ENCODE measurements at regions not wholly inside any gene's neighbourhood (a gene's known extent, or its start where the extent isn't known, plus 50 kb on each side); places are given as distances from the start of the nearest gene placed in this dataset.

GRCh38 chr1:185458670-185459069 lies 141.6 kb upstream of the IVNS1ABP start:
- TF ChIP-seq, protein P1, sequence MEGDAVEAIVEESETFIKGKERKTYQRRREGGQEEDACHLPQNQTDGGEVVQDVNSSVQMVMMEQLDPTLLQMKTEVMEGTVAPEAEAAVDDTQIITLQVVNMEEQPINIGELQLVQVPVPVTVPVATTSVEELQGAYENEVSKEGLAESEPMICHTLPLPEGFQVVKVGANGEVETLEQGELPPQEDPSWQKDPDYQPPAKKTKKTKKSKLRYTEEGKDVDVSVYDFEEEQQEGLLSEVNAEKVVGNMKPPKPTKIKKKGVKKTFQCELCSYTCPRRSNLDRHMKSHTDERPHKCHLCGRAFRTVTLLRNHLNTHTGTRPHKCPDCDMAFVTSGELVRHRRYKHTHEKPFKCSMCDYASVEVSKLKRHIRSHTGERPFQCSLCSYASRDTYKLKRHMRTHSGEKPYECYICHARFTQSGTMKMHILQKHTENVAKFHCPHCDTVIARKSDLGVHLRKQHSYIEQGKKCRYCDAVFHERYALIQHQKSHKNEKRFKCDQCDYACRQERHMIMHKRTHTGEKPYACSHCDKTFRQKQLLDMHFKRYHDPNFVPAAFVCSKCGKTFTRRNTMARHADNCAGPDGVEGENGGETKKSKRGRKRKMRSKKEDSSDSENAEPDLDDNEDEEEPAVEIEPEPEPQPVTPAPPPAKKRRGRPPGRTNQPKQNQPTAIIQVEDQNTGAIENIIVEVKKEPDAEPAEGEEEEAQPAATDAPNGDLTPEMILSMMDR (IDR thresholded peaks at IDR 0.05) = no peak
- TF ChIP-seq POLR2A (IDR thresholded peaks at IDR 0.05) = no peak
